HL-60 (cell line): ENCODE measurements at regions not wholly inside any gene's neighbourhood (a gene's known extent, or its start where the extent isn't known, plus 50 kb on each side); places are given as distances from the start of the nearest gene placed in this dataset.

Experiments used
- DNase-seq, 2 experiments: peaks; one replicate each; pipeline ENCODE4 v3.0.0-alpha.2; 2010 to 2020; ENCODE audit warnings: low read depth in 1 of 2, low spot score in 1 of 2
- H3K27ac ChIP-seq: fragments of 250-450 bp; sonication (Bioruptor Pico); replicated peaks from 2 replicates; pipeline ENCODE4 v1.5.1; 2020; ENCODE audit warnings: mild to moderate bottlenecking, moderate library complexity
- H3K27me3 ChIP-seq: fragments of 250-450 bp; sonication (Bioruptor Pico); 2 replicates; pipeline ENCODE4 v1.5.1; 2021; ENCODE audit warnings: mild to moderate bottlenecking, moderate library complexity; ENCODE audit not compliant: insufficient read depth, poor library complexity, severe bottlenecking
- H3K4me3 ChIP-seq: replicated peaks from 2 replicates; pipeline ENCODE4 v1.5.1; 2011; ENCODE audit warnings: mild to moderate bottlenecking, control low read depth, low read length; ENCODE audit not compliant: insufficient read depth
- GABPA ChIP-seq: IDR thresholded peaks from 2 replicates; pipeline ENCODE4 v1.6.1; 2012; ENCODE audit warnings: low read depth
- POLR2AphosphoS5 ChIP-seq: IDR thresholded peaks from 2 replicates; pipeline ENCODE4 v1.6.1; 2012; ENCODE audit warnings: low read depth
- SPI1 ChIP-seq: IDR thresholded peaks from 2 replicates; pipeline ENCODE4 v1.6.1; 2012; ENCODE audit warnings: low read depth, mild to moderate bottlenecking, borderline replicate concordance
- TF ChIP-seq, protein P1 (sequence below): IDR thresholded peaks from one replicate; pipeline ENCODE4 v1.5.1; 2011; ENCODE audit warnings: low read length, control low read depth, inconsistent platforms; ENCODE audit not compliant: insufficient read depth
- TF ChIP-seq, protein P2 (sequence below): IDR thresholded peaks from 2 replicates; pipeline ENCODE4 v1.6.1; 2012; ENCODE audit warnings: low read depth; ENCODE audit not compliant: insufficient replicate concordance

DNA sequence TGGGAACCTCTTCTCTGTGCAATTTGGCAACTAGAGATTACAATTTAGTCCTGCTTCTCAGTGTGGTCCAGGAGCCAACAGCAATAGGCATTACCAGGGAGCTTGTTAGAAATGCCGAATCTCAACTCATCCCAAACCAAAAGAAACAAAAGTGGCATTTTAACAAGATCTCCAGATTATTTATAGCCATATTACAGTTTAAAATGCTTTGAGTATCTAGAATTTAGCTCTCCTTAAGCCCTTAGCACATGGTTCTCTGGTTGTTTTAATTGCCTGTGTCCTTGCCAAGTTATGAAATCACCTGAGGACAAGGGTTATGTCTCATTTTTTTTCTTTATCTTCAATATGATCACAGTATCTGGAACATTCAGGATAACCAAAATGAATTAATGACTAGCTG, 51.6 kb upstream of the TAS2R1 start:
- Histone ChIP-seq H3K27ac (no peak overlapping the region), H3K27me3 (no peaks in the 10 kb centered on the region), H3K4me3 (no peak overlapping the region)
- no peak for DNase-seq
- TF ChIP-seq GABPA (no peak), SPI1 (no peak), POLR2AphosphoS5 (no peak)
- TF ChIP-seq, protein P1, sequence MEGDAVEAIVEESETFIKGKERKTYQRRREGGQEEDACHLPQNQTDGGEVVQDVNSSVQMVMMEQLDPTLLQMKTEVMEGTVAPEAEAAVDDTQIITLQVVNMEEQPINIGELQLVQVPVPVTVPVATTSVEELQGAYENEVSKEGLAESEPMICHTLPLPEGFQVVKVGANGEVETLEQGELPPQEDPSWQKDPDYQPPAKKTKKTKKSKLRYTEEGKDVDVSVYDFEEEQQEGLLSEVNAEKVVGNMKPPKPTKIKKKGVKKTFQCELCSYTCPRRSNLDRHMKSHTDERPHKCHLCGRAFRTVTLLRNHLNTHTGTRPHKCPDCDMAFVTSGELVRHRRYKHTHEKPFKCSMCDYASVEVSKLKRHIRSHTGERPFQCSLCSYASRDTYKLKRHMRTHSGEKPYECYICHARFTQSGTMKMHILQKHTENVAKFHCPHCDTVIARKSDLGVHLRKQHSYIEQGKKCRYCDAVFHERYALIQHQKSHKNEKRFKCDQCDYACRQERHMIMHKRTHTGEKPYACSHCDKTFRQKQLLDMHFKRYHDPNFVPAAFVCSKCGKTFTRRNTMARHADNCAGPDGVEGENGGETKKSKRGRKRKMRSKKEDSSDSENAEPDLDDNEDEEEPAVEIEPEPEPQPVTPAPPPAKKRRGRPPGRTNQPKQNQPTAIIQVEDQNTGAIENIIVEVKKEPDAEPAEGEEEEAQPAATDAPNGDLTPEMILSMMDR, result no peak
- TF ChIP-seq, protein P2, sequence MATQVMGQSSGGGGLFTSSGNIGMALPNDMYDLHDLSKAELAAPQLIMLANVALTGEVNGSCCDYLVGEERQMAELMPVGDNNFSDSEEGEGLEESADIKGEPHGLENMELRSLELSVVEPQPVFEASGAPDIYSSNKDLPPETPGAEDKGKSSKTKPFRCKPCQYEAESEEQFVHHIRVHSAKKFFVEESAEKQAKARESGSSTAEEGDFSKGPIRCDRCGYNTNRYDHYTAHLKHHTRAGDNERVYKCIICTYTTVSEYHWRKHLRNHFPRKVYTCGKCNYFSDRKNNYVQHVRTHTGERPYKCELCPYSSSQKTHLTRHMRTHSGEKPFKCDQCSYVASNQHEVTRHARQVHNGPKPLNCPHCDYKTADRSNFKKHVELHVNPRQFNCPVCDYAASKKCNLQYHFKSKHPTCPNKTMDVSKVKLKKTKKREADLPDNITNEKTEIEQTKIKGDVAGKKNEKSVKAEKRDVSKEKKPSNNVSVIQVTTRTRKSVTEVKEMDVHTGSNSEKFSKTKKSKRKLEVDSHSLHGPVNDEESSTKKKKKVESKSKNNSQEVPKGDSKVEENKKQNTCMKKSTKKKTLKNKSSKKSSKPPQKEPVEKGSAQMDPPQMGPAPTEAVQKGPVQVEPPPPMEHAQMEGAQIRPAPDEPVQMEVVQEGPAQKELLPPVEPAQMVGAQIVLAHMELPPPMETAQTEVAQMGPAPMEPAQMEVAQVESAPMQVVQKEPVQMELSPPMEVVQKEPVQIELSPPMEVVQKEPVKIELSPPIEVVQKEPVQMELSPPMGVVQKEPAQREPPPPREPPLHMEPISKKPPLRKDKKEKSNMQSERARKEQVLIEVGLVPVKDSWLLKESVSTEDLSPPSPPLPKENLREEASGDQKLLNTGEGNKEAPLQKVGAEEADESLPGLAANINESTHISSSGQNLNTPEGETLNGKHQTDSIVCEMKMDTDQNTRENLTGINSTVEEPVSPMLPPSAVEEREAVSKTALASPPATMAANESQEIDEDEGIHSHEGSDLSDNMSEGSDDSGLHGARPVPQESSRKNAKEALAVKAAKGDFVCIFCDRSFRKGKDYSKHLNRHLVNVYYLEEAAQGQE, result no peak
